NOMO-1 treated with dmso at 0.1 percent for 144 hours (cell line): ENCODE measurements at regions not wholly inside any gene's neighbourhood (a gene's known extent, or its start where the extent isn't known, plus 50 kb on each side); places are given as distances from the start of the nearest gene placed in this dataset.
"Not testable (repeated sequence)": the region's sequence is repeated elsewhere in the genome, so short reads cannot be mapped to it uniquely, and the experiment has no call there.

Source experiments
- DNase-seq: peaks from one replicate; lab custom pipeline; 2025; ENCODE audit not compliant: unreplicated experiment; lab: John Stamatoyannopoulos, UW

DNA sequence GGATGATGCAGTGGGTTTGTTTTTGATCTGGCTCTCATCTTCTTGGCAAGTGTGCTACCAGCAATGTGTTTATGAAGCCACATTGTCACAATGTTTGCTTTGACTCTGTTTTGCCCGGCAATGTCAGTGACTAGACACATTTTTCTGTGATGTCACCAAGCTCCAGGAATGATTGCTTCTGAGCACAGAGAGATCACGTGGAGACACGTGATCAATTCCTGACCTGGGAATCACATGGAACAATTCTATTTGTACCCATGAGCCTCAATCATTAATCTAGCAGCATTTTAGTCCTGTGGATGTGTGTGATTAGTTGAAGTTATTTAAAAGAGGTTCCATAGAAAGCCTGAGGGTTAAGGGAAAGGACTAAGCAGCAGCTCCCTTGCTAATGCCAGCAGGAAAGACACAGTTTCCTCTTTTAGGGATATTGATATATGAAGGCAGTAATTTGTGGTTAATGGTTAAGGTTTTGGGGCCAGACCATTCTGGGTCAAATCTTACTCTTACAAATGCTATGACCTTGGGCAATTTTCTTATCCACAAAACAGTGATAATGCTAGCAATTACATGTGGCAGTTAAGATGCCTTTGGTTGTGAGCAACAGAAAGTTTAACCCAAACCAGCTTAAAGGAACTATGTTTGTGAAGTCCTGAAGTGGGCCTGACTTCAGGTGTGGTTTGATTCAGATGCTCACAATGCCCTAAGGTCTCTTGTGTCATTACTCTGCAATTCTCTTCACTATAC, 59.0 kb downstream of the FASLG start:
- DNase-seq, result peak; percentile 46

DNA sequence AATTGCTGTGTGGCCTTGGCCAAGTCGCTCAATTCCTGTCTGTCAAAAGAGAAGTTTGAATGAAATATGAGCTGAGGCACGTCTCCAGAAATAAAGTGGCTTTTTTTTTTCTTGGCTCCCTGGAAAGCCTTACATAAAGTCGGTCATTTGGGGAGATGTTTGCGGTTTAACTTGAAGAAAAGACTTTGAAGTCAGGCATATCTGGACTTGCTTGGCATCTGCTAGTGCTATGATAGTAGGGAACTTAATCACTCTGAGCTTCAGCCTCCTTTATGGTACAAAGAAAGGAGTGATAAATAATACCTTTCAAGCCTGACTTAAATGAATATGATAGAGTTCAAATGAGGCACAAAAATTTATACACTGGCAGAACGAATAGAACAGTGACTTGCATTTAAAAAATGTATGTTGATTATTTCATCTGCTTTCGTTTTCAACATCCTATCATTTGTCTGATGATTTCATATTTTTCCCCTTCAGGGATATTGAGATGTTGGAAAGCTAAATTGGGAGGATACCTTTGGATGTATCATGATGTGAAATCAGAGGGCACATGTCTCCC, 60.2 kb downstream of the FASLG start:
- DNase-seq, result no peak

DNA sequence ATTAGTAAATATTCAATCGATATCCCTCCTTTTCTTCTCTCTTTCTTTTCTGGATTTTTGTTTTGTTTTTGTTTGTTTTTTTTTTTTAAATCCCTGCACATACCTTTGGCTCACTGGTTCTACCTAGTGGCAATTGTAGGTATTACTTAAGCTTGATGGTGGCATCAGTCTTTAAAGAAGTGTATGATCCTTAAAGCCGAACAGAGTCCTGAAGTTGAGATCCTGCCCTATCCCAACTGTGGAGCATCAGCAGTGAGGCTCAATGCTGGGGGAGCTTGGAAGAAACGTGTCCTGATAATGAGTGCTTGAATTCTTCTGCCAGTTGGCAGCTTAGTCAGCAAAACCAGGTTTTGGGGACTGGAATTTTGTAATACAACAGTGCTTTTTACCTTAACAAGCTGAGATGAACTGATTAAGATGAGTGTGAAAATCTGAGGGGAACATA, 60.8 kb downstream of the FASLG start:
- DNase-seq, result no peak

DNA sequence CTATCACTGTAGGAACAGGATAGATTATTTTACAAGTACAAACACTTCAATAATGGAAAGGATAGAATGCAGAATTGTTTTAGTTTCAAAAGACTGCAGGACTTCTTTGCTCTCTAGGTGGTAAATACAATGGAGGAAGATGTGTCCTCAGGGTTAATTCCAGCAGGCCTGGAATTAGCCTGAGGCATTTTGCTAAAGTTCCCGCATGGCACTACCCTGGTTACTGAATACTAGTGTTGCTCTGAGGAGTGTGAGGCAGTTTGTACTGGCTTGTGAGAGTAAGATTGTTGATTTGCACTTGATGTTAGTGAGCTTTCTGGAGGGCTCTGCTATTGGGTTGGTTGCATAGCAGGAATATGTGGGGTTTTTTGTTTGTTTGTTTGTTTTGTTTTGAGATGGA, 61.4 kb downstream of the FASLG start:
- no peak for DNase-seq

DNA sequence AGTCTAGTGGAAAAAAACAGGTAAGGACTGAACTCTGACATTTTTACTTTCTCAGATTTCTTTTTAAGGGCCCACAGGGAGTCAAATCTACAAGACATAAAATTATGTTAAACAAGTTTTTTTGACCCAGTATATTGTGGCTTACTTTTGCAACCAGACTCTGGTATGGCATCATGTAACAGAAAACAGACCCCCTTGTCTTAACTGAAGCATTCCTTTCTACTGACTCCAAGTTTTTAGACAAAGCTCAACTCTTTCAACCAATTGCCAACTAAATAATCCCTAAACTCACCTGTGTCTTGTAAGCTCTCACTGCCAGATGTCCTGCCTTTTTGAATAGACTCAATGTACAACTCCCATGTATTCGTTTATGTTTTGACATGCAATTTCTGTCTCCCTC, 64.3 kb downstream of the FASLG start:
- no peak for DNase-seq

DNA sequence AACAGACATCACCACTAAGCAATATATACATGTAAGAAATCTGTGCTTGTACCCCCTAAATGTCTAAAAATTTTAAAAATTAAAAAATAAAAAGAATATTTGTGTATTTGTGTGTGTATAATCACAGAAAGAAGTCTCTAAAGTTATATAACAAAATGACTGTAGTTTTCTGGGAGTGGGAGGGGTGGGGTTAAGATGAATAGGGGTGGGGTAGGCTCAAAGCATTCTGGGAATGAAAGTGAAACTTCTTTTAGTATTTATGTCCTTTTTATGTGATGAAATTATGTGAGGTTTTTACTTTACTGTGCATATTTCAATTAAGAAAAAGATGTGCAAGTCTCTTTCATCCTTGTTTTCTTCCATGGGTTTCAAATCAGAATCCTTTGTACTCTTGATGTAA, 65.3 kb downstream of the FASLG start:
- no peak for DNase-seq

DNA sequence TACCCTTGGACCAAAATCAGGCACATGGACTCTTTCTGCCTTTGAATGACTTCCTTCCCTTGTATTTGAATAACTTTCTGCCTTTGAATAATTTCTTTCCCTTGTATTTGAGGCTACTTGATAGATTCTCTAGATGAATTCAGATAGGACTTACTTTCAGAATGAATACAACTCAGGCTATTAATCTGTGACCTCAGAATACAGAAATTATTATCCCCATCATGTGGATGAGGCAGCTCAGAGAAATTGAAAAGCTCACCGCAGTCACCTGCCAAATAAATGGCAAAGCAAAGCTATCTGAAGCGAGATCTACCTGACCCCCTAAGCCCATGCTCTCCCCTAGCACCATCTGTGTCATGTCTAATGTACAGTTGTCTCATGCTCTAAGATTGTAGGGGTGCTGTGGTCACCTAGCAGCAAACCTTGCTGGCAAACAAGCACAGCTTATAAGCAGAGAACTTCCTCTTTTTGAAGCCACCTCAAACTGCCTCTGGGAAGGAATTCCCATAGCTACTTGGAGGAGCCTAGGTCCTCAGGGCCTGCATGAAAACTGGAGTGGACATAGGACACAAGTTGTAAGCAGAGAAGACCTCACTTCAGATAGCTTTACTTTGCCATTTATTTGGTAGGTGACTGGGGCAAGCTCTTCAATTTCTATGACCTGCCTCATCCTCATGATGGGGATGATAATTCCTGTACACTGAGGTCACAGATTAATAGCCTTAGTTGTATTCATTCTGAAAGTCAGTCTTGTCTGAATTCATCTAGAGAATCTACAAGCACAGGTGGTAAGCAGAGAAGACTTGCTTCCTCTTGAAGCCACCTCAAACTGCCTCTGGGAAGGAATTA, 66.1 kb downstream of the FASLG start:
- no peak for DNase-seq

DNA sequence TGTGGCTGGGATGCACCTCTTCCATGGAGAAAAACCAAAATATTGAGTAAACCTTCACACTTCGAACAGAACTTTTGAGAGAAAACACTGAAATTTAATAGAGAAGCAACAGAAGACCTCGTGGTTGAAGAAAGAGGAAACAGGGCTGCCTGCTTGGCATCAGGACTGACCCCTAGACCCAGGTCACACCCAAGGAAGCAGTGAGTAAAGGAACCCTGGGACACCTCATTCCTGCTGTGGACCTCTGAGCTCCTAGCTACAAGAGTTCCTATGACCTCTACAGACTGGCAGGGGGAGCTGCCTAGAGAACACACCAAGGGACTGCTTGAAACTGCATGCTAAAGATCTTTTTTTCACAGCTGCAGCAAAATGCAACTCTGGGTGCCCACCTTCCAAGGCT, 67.8 kb downstream of the FASLG start:
- DNase-seq, result peak; percentile 37

DNA sequence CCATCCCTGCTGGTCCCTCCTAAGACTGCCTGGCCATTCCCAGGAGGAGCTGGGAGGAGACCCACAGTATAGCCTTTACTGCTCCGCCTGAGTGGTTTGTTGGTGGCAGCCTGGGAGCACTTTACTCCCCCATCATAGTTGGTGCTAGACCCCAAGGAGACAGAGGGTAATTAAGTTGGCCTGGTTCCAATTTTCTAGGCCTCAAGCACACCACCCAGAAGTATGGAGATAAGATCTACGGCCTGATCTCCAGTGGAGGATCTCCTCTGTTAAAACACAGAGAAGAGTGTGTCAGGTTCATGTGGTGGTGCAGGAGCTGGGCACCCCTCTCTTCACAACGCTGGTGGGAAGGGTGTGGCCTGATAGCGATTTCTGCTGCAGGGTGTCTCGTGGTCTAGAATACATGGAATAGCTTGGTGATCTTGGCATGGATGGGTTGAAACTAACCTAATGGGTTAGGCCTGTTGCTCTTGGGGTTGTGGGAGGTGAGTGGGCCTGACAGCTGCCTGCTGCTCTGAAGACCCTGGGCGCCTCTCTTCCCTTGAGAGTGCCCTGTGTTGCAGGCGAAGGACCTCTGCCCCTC, 68.5 kb downstream of the FASLG start:
- no peak for DNase-seq

DNA sequence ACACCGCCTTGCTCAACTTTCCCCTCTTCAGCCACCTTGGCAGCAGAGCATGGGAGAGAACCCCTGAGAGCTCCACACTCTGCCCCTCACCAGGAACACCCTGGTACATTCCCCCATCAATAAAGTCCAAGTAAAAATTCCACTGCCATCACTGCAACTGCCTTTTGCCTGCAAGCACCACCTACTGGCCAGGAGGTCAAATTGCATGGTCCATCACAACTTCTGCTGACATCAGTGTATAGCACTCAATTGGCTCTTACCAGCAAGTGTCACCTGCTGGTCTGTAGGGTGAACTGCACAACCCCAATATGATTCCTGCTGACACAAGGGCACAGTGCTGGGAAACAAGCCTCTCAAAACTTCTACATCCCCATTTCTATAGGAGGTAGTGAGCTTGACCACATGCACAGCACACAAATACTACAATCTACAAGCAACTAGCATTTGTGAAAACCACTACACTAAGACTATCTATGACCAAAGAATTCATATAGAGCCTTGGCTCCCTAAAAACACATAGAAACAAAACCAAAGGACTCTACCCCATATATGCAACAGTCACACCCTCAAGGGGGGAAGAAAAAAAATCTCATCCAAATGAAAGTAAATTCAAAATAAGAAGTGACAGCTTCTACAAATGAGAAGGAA, 69.2 kb downstream of the FASLG start:
- peak; percentile 19 for DNase-seq

DNA sequence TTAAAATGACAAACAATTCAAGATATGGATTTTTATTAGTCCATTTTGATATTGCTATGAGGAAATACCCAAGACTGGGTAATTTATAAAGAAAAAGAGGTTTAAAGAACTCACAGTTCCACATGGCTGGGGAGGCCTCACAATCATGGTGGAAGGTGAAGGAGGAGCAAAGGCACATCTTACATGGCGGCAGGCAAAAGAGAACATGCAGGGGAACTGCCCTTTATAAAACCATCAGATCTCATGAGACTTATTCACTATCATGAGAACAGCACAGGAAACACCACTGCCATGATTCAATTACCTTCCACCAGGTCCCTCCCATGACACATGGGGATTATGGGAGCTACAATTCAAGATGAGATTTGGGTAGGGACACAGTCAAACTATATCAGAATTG, 69.8 kb downstream of the FASLG start:
- not testable (repeated sequence) for DNase-seq

DNA sequence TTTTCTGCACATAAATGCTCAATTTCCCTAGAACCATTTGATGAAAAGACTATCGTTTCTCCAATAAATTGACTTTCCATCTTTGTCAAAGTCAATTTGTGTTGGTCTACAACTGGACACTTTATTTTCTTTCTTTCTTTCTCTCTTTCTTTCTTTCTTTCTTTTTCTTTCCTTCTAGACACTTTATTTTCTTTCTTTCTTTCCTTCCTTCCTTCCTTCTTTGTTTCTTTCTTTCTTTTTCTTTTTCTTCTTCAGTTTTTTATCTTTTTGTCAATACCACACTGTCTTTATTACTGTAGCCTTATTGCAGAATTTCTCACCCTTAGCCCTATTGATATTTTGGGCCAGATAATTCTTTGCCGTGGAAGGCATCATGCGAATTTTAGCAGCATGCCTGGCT, 73.5 kb downstream of the FASLG start:
- no peak for DNase-seq

DNA sequence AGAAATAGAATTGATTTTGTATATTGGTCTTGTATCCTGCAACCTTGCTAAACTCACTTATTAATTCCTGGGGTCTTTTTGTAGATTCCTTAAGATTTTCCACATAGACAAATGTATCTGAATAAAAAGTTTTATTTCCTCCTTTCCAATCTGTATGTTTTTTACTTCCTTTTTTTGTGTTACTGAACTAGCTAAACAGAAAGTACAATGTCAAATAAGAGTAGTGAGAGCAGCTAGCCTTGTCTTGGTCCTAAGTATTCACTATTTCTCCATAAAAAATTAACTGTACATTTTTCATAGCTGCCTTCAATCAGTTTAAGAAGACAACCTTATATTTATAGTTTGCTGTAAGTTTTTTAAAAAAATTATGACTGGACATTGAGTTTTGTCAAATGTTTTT, 74.9 kb downstream of the FASLG start:
- DNase-seq, result no peak

DNA sequence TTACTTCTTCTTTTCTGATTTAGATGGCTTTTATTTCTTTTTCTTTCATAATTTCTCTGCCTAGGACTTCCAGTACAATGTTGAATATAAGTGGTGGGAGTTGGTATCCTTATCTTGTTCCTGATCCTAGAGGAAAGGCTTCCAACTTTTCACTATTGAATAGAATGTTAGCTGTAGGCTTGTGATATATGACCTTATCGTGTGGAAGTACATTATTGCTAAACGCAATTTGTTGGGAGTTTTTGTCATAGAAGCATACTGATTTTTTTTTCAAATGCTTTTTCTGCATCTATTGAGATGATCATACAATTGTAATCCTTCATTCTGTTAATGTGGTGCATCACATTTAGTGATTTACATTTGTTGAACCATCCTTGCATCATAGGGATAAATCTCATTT, 79.5 kb downstream of the FASLG start:
- no peak for DNase-seq

DNA sequence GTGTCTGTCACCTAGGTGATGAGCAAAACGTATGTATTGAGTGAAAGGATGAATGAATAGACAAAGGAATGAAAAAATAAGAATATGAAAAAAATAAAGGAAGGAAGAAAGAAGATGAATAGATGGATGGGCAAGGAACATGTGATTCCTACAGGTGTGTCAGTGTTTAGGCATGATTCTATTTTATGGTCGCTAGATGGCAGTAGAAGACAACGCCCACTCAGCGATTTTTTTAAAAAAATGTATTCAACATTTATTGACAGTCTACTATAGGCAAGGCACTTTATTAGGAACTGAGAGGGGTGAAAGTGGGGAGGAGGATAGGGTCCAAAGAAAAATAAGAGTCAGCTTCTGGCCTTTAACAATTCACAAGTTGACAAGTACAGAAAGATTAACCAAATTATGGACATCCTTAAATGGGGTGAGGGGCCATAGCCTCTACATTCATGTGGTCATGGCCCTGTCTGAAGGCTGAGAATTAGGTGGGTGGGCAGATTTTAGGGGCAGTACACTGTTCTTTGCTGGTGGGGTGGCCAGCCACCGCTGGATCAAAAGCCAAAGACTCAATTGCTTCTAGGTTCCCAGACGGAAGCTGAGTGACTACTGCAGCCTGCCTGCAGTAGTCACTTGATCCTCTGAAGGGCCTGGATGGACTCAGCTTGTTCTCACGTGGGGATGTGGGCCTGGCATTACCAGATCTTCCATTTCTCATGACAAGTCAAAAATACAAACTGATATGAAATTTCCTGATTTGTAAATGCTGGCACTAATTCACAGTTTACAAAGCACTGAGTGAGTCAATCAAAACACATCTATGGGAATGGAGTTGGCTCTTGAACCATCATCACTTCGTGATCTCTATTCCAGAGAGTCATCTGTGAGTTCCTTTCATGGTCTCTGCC, 83.9 kb downstream of the FASLG start:
- DNase-seq, result no peak

DNA sequence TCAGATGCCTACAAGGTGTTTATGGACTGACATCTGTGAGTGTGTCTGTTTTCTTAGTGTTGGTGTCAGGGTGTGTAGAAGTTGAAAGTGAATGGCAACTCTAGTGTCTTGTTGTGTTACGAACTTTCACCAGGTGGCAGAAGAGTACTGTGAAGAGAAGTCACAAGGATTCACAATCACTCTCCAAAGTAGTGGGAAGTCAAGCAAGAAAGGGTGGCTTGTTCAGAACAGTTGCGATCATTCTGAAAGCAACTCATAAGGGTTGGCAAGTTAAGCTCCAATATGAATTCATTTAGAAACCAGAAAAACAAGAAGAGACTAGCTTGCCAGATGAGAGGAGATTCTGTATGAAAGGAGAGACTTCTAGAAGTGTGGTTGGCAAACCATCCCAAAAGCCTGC, 86.1 kb downstream of the FASLG start:
- DNase-seq, result no peak

DNA sequence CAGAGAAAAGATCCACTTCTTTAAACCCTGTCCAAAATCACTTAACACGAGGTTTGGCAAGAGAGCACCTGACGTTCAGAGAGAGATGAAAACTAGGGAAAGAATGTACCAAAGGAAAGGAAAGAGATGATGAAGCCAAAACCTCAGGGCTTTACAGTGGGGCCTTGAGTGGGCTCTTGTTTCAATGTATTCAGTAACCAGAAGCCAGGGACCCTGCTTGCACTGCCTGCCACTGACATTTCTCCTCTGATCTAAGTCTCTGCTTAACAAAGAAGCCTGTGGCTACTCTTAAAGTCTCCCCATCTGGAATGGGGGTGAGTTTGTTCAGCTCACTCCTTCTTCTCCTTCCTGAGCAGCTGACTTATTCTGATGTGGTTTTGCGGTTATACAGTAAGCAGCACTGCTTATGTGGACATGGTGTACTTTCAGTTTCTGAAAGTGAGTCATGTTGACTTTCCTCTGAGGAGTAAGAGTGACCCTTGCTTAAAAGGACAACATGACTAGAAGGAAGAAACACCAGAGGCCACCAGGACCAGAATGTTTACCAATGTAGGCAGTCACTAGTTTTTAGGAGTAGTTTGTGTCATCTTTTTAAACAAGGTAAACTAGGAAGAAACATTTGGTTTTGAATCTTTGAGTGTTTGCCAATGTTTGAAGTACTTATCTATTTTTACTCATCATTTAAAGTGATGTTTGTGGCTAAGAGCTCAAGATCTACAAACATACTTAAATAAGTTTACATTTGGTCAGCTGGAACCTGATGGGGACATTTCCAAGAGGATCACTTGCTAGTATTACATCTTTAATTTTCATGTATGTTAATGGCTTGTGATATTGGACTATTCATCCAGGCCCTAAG, 87.4 kb downstream of the FASLG start:
- peak; percentile 70 for DNase-seq

DNA sequence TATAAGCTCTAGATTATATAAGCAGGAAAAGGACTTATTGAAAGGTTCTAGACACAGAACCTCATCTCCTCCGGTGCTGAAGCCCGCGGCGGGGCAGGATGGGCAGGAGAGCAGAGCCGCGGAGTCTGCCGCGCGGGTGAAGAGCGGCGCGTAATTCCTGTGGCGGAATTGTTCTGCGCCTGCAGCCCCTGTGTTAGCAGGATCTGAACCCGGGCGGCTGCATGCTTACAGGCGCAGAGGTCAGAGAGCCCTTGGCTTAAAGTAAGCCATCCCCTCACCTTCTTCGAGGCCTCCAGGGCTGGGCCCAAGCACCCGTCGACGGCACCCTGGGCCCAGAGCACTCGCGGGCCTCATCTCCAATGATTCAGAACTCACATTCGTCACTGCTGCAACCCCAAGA, 89.3 kb downstream of the FASLG start:
- DNase-seq, result no peak

DNA sequence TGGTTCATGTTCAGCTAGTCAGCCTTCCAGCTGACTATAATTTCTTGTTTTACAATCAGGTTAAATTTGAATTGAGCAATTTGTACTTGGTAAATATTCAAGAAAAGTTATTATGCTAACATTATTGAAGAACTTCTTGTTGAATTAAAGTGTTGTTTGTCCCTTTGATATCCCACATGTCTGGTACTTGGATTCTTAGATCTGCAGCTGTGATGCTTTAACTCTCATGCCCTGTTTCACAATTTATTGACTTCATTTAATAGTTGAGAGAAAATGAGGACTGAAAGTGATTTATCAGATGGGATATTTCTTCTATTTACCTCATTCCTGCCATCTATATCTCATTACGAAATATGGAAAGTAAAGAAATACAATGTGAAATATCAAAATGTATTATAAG, 92.8 kb downstream of the FASLG start:
- DNase-seq, result no peak
